ENCODE measurements at regions not wholly inside any gene's neighbourhood (a gene's known extent, or its start where the extent isn't known, plus 50 kb on each side); places are given as distances from the start of the nearest gene placed in this dataset.

- DNase-seq (ENCODE audit: insufficient read length, low spot score) (no peak), FAIRE-seq (no peak)
- TF ChIP-seq CTCF (IDR thresholded peaks at IDR 0.05; ENCODE audit: insufficient read depth, missing control alignments): no peak
Observed at GRCh38 chr13:100881291-100881864, 206.8 kb upstream of the TMTC4 start.

- DNase-seq (ENCODE audit: insufficient read length, low spot score) (no peak), FAIRE-seq (no peak)
- no peak for TF ChIP-seq CTCF (IDR thresholded peaks at IDR 0.05; ENCODE audit: insufficient read depth, missing control alignments)
Observed at GRCh38 chr13:100880166-100880565, 205.6 kb upstream of the TMTC4 start.

GRCh38 chr13:100879255-100879654, 204.7 kb upstream of the TMTC4 start:
- DNase-seq (ENCODE audit: insufficient read length, low spot score) (no peak), FAIRE-seq (no peak)
- TF ChIP-seq CTCF (IDR thresholded peaks at IDR 0.05; ENCODE audit: insufficient read depth, missing control alignments): no peak

- no peak for TF ChIP-seq CTCF (IDR thresholded peaks at IDR 0.05; ENCODE audit: insufficient read depth, missing control alignments)
- no peak for FAIRE-seq
- no peak for DNase-seq (ENCODE audit: insufficient read length, low spot score)
Observed at GRCh38 chr13:100876044-100876403, 201.4 kb upstream of the TMTC4 start.

GRCh38 chr13:100875392-100876043, 200.9 kb upstream of the TMTC4 start:
- FAIRE-seq (no peak), DNase-seq (ENCODE audit: insufficient read length, low spot score) (no peak)
- TF ChIP-seq CTCF (IDR thresholded peaks at IDR 0.05; ENCODE audit: insufficient read depth, missing control alignments): no peak

- TF ChIP-seq CTCF (IDR thresholded peaks at IDR 0.05; ENCODE audit: insufficient read depth, missing control alignments): no peak
- FAIRE-seq: no peak
Observed at GRCh38 chr13:100872761-100873160, 198.2 kb upstream of the TMTC4 start.

GRCh38 chr13:100870898-100871297, 196.3 kb upstream of the TMTC4 start:
- peak; percentile 71 for FAIRE-seq
- no peak for TF ChIP-seq CTCF (IDR thresholded peaks at IDR 0.05; ENCODE audit: insufficient read depth, missing control alignments)
- peak; percentile 27 for DNase-seq (ENCODE audit: insufficient read length, low spot score)

More at GRCh38 chr13:100872761-100873160, 198.2 kb upstream of the TMTC4 start:
- DNase-seq (ENCODE audit: insufficient read length, low spot score): no peak

Measured in D721Med (cell line).